ENCODE measurements at regions not wholly inside any gene's neighbourhood (a gene's known extent, or its start where the extent isn't known, plus 50 kb on each side); places are given as distances from the start of the nearest gene placed in this dataset.

DNA sequence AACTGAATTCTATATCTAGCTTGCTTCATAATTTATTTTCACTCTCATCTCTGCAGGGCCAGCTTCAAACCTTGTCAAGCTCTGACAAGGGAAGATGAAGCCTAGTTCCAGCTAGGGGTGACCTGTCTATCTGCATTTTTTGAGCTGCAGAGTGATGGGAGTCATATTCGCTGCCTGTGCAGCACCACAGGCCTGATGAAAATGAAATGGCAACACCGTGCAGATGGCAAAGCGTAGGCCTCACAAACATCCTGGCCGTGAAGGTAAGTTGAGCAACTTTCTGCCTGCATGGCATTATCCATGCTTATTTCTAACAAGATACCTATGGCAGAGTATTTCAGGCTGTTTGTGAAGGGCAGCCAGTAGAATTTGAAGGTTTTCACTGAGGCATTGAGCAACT is 86.4 kb upstream of the C1QTNF9B start:
- TF ChIP-seq POLR2A (IDR thresholded peaks at IDR 0.05) (no peak), POLR2AphosphoS5 (IDR thresholded peaks at IDR 0.05) (no peak), EP300 (IDR thresholded peaks at IDR 0.05) (no peak)
- TF ChIP-seq, protein P1, sequence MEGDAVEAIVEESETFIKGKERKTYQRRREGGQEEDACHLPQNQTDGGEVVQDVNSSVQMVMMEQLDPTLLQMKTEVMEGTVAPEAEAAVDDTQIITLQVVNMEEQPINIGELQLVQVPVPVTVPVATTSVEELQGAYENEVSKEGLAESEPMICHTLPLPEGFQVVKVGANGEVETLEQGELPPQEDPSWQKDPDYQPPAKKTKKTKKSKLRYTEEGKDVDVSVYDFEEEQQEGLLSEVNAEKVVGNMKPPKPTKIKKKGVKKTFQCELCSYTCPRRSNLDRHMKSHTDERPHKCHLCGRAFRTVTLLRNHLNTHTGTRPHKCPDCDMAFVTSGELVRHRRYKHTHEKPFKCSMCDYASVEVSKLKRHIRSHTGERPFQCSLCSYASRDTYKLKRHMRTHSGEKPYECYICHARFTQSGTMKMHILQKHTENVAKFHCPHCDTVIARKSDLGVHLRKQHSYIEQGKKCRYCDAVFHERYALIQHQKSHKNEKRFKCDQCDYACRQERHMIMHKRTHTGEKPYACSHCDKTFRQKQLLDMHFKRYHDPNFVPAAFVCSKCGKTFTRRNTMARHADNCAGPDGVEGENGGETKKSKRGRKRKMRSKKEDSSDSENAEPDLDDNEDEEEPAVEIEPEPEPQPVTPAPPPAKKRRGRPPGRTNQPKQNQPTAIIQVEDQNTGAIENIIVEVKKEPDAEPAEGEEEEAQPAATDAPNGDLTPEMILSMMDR (IDR thresholded peaks at IDR 0.05) = no peak

Measured in stomach (tissue), 4 donors.